ENCODE measurements at regions not wholly inside any gene's neighbourhood (a gene's known extent, or its start where the extent isn't known, plus 50 kb on each side); places are given as distances from the start of the nearest gene placed in this dataset.

DNA sequence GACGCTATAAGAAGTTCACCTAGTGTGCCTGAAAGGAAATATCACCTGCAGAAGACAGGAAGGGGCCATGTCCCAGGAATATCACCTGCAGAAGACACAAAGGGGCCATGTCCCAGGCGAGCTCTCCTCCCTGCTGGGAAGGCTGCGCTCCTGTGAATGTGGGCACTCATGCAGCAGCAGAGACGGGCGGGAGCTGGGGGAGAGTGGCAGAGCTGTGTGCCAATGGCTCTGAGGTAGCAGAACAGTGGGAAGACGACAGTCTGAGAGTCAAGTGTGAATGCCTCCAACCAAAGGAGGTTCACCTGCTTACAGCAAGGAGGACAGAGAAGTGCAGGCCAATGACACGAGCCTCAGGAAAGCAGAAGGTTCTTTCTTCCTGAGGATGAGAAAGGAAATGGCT is 117.9 kb upstream of the SALL3 start:
- TF ChIP-seq, protein P1, sequence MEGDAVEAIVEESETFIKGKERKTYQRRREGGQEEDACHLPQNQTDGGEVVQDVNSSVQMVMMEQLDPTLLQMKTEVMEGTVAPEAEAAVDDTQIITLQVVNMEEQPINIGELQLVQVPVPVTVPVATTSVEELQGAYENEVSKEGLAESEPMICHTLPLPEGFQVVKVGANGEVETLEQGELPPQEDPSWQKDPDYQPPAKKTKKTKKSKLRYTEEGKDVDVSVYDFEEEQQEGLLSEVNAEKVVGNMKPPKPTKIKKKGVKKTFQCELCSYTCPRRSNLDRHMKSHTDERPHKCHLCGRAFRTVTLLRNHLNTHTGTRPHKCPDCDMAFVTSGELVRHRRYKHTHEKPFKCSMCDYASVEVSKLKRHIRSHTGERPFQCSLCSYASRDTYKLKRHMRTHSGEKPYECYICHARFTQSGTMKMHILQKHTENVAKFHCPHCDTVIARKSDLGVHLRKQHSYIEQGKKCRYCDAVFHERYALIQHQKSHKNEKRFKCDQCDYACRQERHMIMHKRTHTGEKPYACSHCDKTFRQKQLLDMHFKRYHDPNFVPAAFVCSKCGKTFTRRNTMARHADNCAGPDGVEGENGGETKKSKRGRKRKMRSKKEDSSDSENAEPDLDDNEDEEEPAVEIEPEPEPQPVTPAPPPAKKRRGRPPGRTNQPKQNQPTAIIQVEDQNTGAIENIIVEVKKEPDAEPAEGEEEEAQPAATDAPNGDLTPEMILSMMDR (IDR thresholded peaks at IDR 0.05): no peak
- TF ChIP-seq POLR2A (IDR thresholded peaks at IDR 0.05): no peak
